Heart right ventricle (tissue), 16 donors: ENCODE measurements at regions not wholly inside any gene's neighbourhood (a gene's known extent, or its start where the extent isn't known, plus 50 kb on each side); places are given as distances from the start of the nearest gene placed in this dataset.
"Not testable (repeated sequence)": the region's sequence is repeated elsewhere in the genome, so short reads cannot be mapped to it uniquely, and the experiment has no call there.

Experiments used
- ATAC-seq, 8 donors: fragments of 200-7000 bp; cut with Tn5 transposase; one replicate each; pipeline ENCODE4 v1.9.1; 2020; ENCODE audit warnings: mild to moderate bottlenecking in 8 of 8, moderate library complexity in 8 of 8, moderate number of reproducible peaks in 1 of 8
- DNase-seq, 2 donors: peaks; one replicate each; pipeline ENCODE4 v3.0.0-alpha.2; 2020
- H3K27ac ChIP-seq, 10 donors: fragments of 200-600 bp; sonication (generic) in 2 of 10; one replicate each; pipeline versions ENCODE4 v1.5.0 to v1.8.0; 2020 to 2022; ENCODE audit warnings: mild to moderate bottlenecking in 3 of 10
- H3K27me3 ChIP-seq, 7 donors: fragments of 200-600 bp; one replicate each; pipeline ENCODE4 v1.8.0; 2021 to 2022; ENCODE audit warnings: mild to moderate bottlenecking in 2 of 7
- H3K36me3 ChIP-seq, 9 donors: fragments of 200-600 bp; sonication (generic) in 1 of 9; one replicate each; pipeline versions ENCODE4 v1.5.0 to v1.8.0; 2020 to 2022; ENCODE audit warnings: mild to moderate bottlenecking in 2 of 9
- H3K4me1 ChIP-seq, 9 donors: fragments of 200-600 bp; sonication (generic) in 1 of 9; one replicate each; pipeline versions ENCODE4 v1.5.0 to v1.8.0; 2020 to 2022; ENCODE audit warnings: mild to moderate bottlenecking in 4 of 9
- H3K4me3 ChIP-seq, 10 donors: fragments of 200-600 bp; sonication (generic) in 2 of 10; one replicate each; pipeline versions ENCODE4 v1.5.0 to v1.8.0; 2020 to 2022; ENCODE audit warnings: mild to moderate bottlenecking in 7 of 10, moderate library complexity in 2 of 10
- H3K9me3 ChIP-seq, 11 donors: fragments of 200-600 bp in 10 of 11; sonication (generic) in 2 of 11; one replicate each; pipeline versions ENCODE4 v1.5.0 to v1.8.0; 2013 to 2022; ENCODE audit warnings: mild to moderate bottlenecking in 2 of 11, control low read depth in 1 of 11, moderate library complexity in 1 of 11
- CTCF ChIP-seq, 9 donors: fragments of 200-600 bp; sonication (generic) in 2 of 9; IDR thresholded peaks; one replicate each; pipeline versions ENCODE4 v1.5.0 to v1.8.0; 2021 to 2022; ENCODE audit warnings: antibody characterized with exemption in 9 of 9, mild to moderate bottlenecking in 5 of 9, moderate library complexity in 1 of 9
- WGBS, 2 donors: extraction: QIAGEN DNeasy Blood & Tissue Kit; methylation state at CpG; one replicate each; pipeline ENCODE4 v1.1.7; 2013; ENCODE audit warnings: inconsistent platforms in 1 of 2; 5-methylcytosine and 5-hydroxymethylcytosine counted together
- intact Hi-C, 10 donors: fragments of 100-400 bp; cut with DNase I; formaldehyde crosslinking; loops; one replicate each; pipeline versions ENCODE4 v1.11.1 to v1.14.2; 2022
- donor health status: Arrhythmogenic right ventricular cardiomyopathy.
- donor health status: ischemic (EF 13 %, LVEDD 7.1; RV severe dilation, severe dysfunction).
- donor health status: healthy with polysubstance abuse.
- donor health status: DM: no; HTN: yes; CAD: no.
- donor health status: DM: no; HTN: no; CAD: no.
- donor health status: ischemic (EF 25% LVEDD 6.9; RV normal size, moderate dysfunction).
- donor health status: ischemic (EF 25% LVEDD 5.7; RV mildly dilated, moderate dysfunction).
- donor health status: healthy.
- donor health status: DM: yes; HTN: yes; CAD: no.
- donor health status: Ischemic cardiomyopathy.
- donor health status: ischemic (EF 35%, LVEDD 5.7; RV mildly dilated, moderate dysfunction).
- donor health status: nonischemic (EF 11% LVEDD 7.7; RV severe dilation, severe dysfunction).
- donor health status: DM: yes; HTN: yes; CAD: no.
- donor health status: PGD.
- donor health status: ischemic (EF 29% LVEDD 5.4; RV normal size, mild dysfunction).
- donor health status: nonischemic (EF 23%, LVEDD 6.1; RV moderate dilation, normal function).

DNA sequence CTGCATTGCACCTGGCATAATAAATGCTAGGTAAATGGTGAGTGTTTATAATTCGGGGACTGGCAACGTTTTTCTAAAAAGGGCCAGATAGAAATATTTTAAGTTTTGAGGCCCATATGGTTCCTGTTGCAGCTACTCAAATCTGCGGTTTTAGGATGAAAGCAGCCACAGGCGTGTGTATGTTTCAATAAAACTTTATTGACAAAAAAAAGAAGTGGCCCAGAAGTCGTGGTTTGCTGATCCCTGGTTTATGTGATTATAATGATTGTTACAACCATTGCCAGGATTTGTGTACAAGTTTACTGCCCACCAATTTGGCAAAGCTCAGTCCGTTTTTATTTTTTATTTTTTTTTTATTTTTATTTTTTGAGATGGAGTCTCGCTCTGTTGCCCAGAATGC, 536.1 kb downstream of the XYLT1 start:
- intact Hi-C loops, result no loop called here
- WGBS, 2 donors, result 89% methylated on average over 7 of the region's 7 CpGs
- Histone ChIP-seq H3K36me3 (no peaks in the 10 kb centered on the region), H3K27me3 (peaks cover 0 to 46% (median 26%) of the 10 kb centered on the region in 7 donors), H3K4me3 (no peak overlapping the region), H3K27ac (no peak overlapping the region), H3K9me3 (no peaks in the 10 kb centered on the region), H3K4me1 (no peaks in the 10 kb centered on the region)
- ATAC-seq (no peak), DNase-seq (no peak)
- TF ChIP-seq CTCF (IDR thresholded peaks at IDR 0.05), result no peak

GRCh38 chr16:16935909-16936308, 534.9 kb downstream of the XYLT1 start:
- H3K27me3 ChIP-seq, result peaks cover 0 to 53% (median 26%) of the 10 kb centered on the region in 7 donors
- intact Hi-C loops, H3K4me1 ChIP-seq, DNase-seq, H3K36me3 ChIP-seq, H3K27ac ChIP-seq, H3K9me3 ChIP-seq, ATAC-seq, H3K4me3 ChIP-seq: not testable (repeated sequence)
- 85 to 89% methylated on average over 4 of the region's 4 CpGs for WGBS, 2 donors

DNA sequence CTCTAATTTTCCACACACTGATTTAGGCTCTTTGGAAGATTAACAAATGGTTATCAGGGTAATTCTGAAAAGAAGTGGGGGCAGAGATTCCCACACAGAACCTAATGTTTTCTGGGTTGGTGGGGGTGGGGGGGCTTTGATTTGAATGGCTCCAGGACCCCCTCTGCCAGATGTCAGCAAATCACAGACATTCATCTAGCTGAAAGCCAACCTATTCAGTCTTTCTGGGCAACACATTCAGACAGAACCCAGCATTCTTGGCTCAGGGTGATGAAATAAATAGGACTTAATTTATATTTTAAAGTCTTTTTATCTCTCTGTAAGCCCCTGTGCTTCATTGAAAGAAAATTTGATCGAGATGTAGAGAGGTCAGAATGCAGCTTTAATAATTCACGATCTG, 533.2 kb downstream of the XYLT1 start:
- ATAC-seq (no peak), DNase-seq (no peak)
- WGBS, 2 donors, result 37 to 41% methylated on average over 2 of the region's 2 CpGs

GRCh38 chr16:16938009-16938408, 532.8 kb downstream of the XYLT1 start:
- 12 to 14% methylated on average over 4 of the region's 4 CpGs for WGBS, 2 donors
- H3K36me3 ChIP-seq, result no peaks in the 10 kb centered on the region
- no peak overlapping the region for H3K27ac ChIP-seq
- no peaks in the 10 kb centered on the region for H3K9me3 ChIP-seq
- no peak for ATAC-seq
- intact Hi-C loops, result no loop called here
- TF ChIP-seq CTCF (IDR thresholded peaks at IDR 0.05), result no peak
- no peaks in the 10 kb centered on the region for H3K4me1 ChIP-seq
- no peak for DNase-seq
- peaks cover 0 to 58% (median 26%) of the 10 kb centered on the region in 7 donors for H3K27me3 ChIP-seq
- no peak overlapping the region for H3K4me3 ChIP-seq

More for the DNA sequence above, 533.2 kb downstream of the XYLT1 start:
- H3K27me3 ChIP-seq, result peaks cover 0 to 58% (median 26%) of the 10 kb centered on the region in 7 donors
- H3K4me1 ChIP-seq, result no peaks in the 10 kb centered on the region
- no peak for TF ChIP-seq CTCF (IDR thresholded peaks at IDR 0.05)
- H3K9me3 ChIP-seq, result no peaks in the 10 kb centered on the region
- intact Hi-C loops, result no loop called here
- no peaks in the 10 kb centered on the region for H3K36me3 ChIP-seq
- H3K27ac ChIP-seq, result no peak overlapping the region
- H3K4me3 ChIP-seq, result no peak overlapping the region

DNA sequence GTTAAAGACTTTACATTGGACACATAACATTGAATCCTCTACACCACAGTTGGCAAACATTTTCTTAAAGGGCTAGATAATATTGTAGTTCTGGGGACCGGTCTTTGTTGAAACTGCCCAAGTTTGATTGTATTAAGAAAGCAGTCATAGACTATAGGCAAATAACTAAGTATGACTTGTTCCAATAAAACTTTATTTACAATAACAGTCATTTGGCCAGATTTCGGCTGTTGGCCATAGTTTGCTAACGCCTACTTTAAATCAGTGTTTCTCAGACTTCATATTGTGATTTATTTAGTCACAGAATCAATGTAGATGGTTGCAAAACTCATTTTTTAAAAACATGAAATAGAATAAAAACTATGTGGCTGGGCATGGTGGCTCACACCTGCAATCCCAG, 531.8 kb downstream of the XYLT1 start:
- Histone ChIP-seq H3K27me3 (peaks cover 0 to 58% (median 26%) of the 10 kb centered on the region in 7 donors), H3K36me3 (no peaks in the 10 kb centered on the region), H3K27ac (no peak overlapping the region), H3K9me3 (no peaks in the 10 kb centered on the region), H3K4me1 (no peaks in the 10 kb centered on the region), H3K4me3 (no peak overlapping the region)
- TF ChIP-seq CTCF (IDR thresholded peaks at IDR 0.05), result no peak
- ATAC-seq (no peak), DNase-seq (no peak)
- intact Hi-C loops, result no loop called here
- WGBS, 2 donors, result 87 to 94% methylated on average over 3 of the region's 3 CpGs
